Bronchial epithelial cell (primary cell): ENCODE measurements at regions not wholly inside any gene's neighbourhood (a gene's known extent, or its start where the extent isn't known, plus 50 kb on each side); places are given as distances from the start of the nearest gene placed in this dataset.
A peak's percentile ranks its signal among the peaks of the same experiment; 100 is the strongest.

ENCODE experiments used
- DNase-seq: peaks from one replicate; pipeline ENCODE4 v3.0.0-alpha.2; 2010; ENCODE audit warnings: low read depth
- FAIRE-seq: peaks from 2 replicates; lab custom pipeline; 2011; peaks lifted over from hg19 to GRCh38; lab: Jason Lieb, UNC
- H3K27me3 ChIP-seq: 2 replicates; pipeline ENCODE4 v1.5.1; 2011; ENCODE audit warnings: low read length; ENCODE audit not compliant: control insufficient read depth, insufficient read depth
- H3K36me3 ChIP-seq: 2 replicates; pipeline ENCODE4 v1.5.1; 2011; ENCODE audit warnings: low read length; ENCODE audit not compliant: control insufficient read depth, insufficient read depth
- H3K4me3 ChIP-seq: 2 replicates; pipeline ENCODE4 v1.5.1; 2011; ENCODE audit warnings: mild to moderate bottlenecking, low read depth, low read length, control low read depth
- CTCF ChIP-seq: IDR thresholded peaks from 2 replicates; pipeline ENCODE4 v1.5.1; 2011; ENCODE audit warnings: mild to moderate bottlenecking, moderate library complexity, low read length, control low read depth, inconsistent platforms; ENCODE audit not compliant: insufficient read depth, severe bottlenecking

GRCh38 chr21:16108561-16109075, 378.8 kb downstream of the USP25 start:
- DNase-seq = no peak
- Histone ChIP-seq H3K27me3 (no peaks in the 10 kb centered on the region), H3K36me3 (no peaks in the 10 kb centered on the region), H3K4me3 (no peak overlapping the region)
- no peak for FAIRE-seq
- TF ChIP-seq CTCF = no peak

GRCh38 chr21:16113052-16113715, 383.4 kb downstream of the USP25 start:
- Histone ChIP-seq H3K4me3 (no peak overlapping the region), H3K27me3 (no peaks in the 10 kb centered on the region), H3K36me3 (no peaks in the 10 kb centered on the region)
- no peak for FAIRE-seq
- peak; percentile 70 for DNase-seq
- no peak for TF ChIP-seq CTCF

GRCh38 chr21:16115461-16115860, 385.7 kb downstream of the USP25 start:
- DNase-seq (no peak), FAIRE-seq (no peak)
- TF ChIP-seq CTCF = no peak
- H3K36me3 ChIP-seq = no peaks in the 10 kb centered on the region
- H3K27me3 ChIP-seq = no peaks in the 10 kb centered on the region
- H3K4me3 ChIP-seq = no peak overlapping the region

GRCh38 chr21:16116069-16116468, 386.3 kb downstream of the USP25 start:
- Histone ChIP-seq H3K36me3 (no peaks in the 10 kb centered on the region), H3K4me3 (no peak overlapping the region), H3K27me3 (no peaks in the 10 kb centered on the region)
- FAIRE-seq (no peak), DNase-seq (no peak)
- TF ChIP-seq CTCF = no peak

- Histone ChIP-seq H3K27me3 (no peaks in the 10 kb centered on the region), H3K4me3 (no peak overlapping the region), H3K36me3 (no peaks in the 10 kb centered on the region)
- DNase-seq (peak; percentile 77), FAIRE-seq (no peak)
- no peak for TF ChIP-seq CTCF
Measured at GRCh38 chr21:16116798-16117197, 387.0 kb downstream of the USP25 start.

GRCh38 chr21:16117331-16117730, 387.5 kb downstream of the USP25 start:
- no peak overlapping the region for H3K4me3 ChIP-seq
- FAIRE-seq (no peak), DNase-seq (peak; percentile 12)
- no peaks in the 10 kb centered on the region for H3K27me3 ChIP-seq
- no peaks in the 10 kb centered on the region for H3K36me3 ChIP-seq
- no peak for TF ChIP-seq CTCF
